MM.1S (cell line): ENCODE measurements at regions not wholly inside any gene's neighbourhood (a gene's known extent, or its start where the extent isn't known, plus 50 kb on each side); places are given as distances from the start of the nearest gene placed in this dataset.

Source experiments
- CTCF ChIP-seq: fragments of 300-600 bp; sonication (generic); IDR thresholded peaks from 2 replicates; pipeline ENCODE4 v1.5.1; 2016; ENCODE audit warnings: antibody characterized with exemption, low read length, mixed read lengths
- EZH2 ChIP-seq: fragments of 300-600 bp; sonication (generic); optimal IDR thresholded peaks from 2 replicates; pipeline ENCODE3; 2017; ENCODE audit warnings: low read depth, mild to moderate bottlenecking, antibody characterized with exemption, low read length, mixed read lengths

DNA sequence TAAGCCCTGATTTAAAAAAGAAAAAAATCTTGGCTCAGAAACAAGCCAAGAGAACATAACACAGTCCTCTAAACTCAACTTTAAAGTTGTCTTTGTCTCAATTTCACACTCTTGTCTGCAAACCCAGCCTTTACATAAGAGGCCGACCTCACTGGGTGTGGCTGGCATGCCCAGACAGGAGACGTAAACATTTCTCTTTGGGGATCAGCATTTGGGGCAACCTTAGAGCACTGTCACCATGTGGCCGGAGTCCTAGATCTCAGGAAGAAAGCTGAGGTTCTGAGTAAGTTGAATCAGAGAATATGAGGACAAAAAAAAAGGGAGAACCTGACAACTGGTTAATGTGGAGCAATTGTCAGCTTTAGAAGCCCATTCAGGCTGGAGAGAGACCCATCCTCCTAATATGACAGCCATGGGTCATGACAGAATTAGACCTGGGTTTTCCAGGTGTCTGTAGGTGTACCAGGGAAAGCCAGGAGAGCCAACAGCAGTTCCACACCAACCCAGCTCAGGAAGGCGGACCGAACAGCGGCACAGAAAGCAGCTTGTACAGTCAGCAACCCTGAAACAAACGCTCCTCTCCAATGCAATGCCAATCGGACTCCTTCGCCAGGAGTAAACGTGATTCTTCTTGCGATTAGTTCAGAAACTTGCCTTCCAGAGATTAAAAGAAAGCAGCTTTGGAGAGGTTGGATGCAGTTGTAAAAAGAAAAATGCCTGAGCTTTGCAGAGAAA lies 97.9 kb upstream of the MAP3K1 start:
- TF ChIP-seq CTCF (no peak), EZH2 (no peak)
